ENCODE measurements at regions not wholly inside any gene's neighbourhood (a gene's known extent, or its start where the extent isn't known, plus 50 kb on each side); places are given as distances from the start of the nearest gene placed in this dataset.

DNA sequence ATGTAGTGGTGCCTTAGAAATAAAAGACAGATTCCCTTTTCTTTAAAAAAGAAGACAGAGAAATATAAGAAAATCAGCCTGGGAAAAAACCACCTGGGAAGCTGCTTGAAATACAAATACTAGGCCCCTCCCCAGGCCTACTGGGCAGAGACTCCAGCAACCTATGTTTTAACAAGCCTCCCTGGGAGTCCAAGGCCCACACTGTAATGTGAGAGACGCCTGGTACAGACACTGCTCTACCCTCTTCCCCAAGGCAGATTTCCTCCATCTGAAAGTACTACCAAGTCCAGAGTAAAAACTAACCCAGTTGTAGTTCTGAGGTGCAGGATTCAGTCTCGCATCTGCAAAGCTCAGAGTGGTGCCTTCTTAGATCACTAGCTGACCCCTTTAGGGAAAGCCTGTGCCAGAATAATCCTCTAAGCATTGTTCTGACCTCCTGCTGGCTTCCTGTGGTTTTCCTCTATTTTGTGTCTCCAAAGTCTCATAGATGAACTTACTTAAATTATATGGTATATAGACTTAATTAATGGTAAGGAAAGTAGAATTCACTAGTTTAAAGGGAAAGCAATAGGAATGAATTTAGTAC is 270.2 kb upstream of the SLC35B3 start:
- DNase-seq (ENCODE audit: low read depth in 1 of 2, low spot score in 1 of 2): no peak
- TF ChIP-seq JUND (IDR thresholded peaks at IDR 0.05; ENCODE audit: low read depth): no peak
- in situ Hi-C loops (cut with HindIII; ENCODE audit: low pct_unique_long_range_greater_than_20kb, low sequenced_read_pairs): no loop called here

DNA sequence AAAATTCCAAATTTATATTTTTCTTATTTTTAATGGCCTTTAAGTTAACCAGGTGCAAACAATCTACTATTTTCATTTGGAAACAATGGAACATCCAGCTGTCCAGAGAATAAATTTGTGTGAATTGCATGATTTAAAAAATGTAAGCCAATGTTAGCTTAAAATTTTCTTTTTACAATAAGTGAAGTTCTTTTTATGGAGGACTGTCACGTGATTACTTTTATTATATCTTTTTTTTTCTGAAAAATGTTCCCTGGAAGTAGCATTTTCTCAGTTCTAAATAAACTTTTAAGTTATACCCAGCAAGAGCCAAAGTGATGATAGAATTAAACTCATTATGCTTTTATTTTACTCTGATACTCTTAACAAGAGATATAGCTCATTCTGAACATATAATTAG is 267.7 kb upstream of the SLC35B3 start:
- in situ Hi-C loops (cut with HindIII; ENCODE audit: low pct_unique_long_range_greater_than_20kb, low sequenced_read_pairs): no loop called here
- no peak for TF ChIP-seq JUND (IDR thresholded peaks at IDR 0.05; ENCODE audit: low read depth)
- no peak for DNase-seq (ENCODE audit: low read depth in 1 of 2, low spot score in 1 of 2)

GRCh38 chr6:8688821-8689220 is 253.5 kb upstream of the SLC35B3 start:
- TF ChIP-seq JUND (IDR thresholded peaks at IDR 0.05; ENCODE audit: low read depth): no peak
- in situ Hi-C loops (cut with HindIII; ENCODE audit: low pct_unique_long_range_greater_than_20kb, low sequenced_read_pairs): no loop called here
- no peak for DNase-seq (ENCODE audit: low read depth in 1 of 2, low spot score in 1 of 2)

DNA sequence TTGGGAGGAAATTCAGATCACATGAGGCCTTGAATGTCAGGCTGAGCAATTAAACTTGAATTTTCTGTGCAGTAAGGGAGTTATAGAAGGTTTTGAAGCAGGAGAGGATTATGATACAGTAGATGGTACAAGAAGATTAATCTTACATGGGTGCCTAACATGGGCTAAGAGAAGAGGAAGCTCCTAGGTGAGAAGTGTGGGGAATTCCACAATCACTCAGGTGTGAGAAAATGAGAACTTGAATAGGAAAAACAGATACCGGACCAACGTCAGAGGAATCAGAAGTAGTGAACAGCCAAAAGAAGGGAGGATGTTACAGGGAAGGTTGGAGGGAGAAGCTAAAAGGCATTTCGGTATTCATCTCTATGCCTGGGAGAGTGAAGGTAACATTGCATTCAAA is 250.7 kb upstream of the SLC35B3 start:
- in situ Hi-C loops (cut with HindIII; ENCODE audit: low pct_unique_long_range_greater_than_20kb, low sequenced_read_pairs): no loop called here

GRCh38 chr6:8683204-8683603 is 247.9 kb upstream of the SLC35B3 start:
- in situ Hi-C loops (cut with HindIII; ENCODE audit: low pct_unique_long_range_greater_than_20kb, low sequenced_read_pairs): no loop called here
- TF ChIP-seq JUND (IDR thresholded peaks at IDR 0.05; ENCODE audit: low read depth): no peak

More for the DNA sequence above, 250.7 kb upstream of the SLC35B3 start:
- no peak for DNase-seq (ENCODE audit: low read depth in 1 of 2, low spot score in 1 of 2)
- TF ChIP-seq JUND (IDR thresholded peaks at IDR 0.05; ENCODE audit: low read depth): no peak

DNA sequence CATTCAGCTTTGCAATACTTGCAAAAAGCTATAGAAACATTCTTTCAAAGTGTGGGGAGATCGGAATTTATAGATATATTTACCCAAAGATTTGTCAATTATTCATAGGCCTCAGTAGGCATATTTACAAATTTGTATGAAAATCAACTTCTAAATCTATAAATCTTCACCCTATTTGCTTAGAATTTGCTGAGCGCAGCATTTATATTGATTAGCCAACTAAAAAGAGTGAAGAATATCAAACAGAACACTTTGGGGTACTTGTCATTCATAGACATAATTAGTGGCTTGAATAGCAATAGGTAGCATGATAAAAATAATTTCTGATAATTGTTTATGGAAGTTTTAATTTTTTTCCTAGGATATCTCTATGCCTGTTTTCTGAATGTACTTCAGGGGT is 244.5 kb upstream of the SLC35B3 start:
- TF ChIP-seq JUND (IDR thresholded peaks at IDR 0.05; ENCODE audit: low read depth): no peak
- in situ Hi-C loops (cut with HindIII; ENCODE audit: low pct_unique_long_range_greater_than_20kb, low sequenced_read_pairs): no loop called here
- no peak for DNase-seq (ENCODE audit: low read depth in 1 of 2, low spot score in 1 of 2)

More at GRCh38 chr6:8683204-8683603, 247.9 kb upstream of the SLC35B3 start:
- no peak for DNase-seq (ENCODE audit: low read depth in 1 of 2, low spot score in 1 of 2)

DNA sequence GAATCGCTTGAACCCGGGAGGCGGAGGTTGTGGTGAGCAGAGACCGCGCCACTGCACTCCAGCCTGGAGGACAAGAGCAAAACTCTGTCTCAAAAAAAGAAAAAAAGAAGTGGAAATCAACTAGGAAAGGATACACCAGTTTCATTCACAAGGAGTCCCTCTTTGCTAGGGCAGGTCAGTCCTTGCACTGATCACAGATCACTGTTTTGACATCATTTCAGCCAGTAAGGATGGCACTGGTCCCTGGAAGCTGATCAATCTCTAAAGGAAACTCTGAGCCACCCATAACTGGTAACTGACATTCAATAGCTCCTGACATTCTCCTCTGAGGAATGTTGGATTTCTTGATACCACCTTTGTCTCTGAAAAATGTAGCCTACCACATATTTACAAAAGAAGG is 243.1 kb upstream of the SLC35B3 start:
- in situ Hi-C loops (cut with HindIII; ENCODE audit: low pct_unique_long_range_greater_than_20kb, low sequenced_read_pairs): no loop called here
- no peak for TF ChIP-seq JUND (IDR thresholded peaks at IDR 0.05; ENCODE audit: low read depth)
- no peak for DNase-seq (ENCODE audit: low read depth in 1 of 2, low spot score in 1 of 2)

GRCh38 chr6:8674126-8674525 is 238.8 kb upstream of the SLC35B3 start:
- in situ Hi-C loops (cut with HindIII; ENCODE audit: low pct_unique_long_range_greater_than_20kb, low sequenced_read_pairs): no loop called here
- no peak for DNase-seq (ENCODE audit: low read depth in 1 of 2, low spot score in 1 of 2)
- no peak for TF ChIP-seq JUND (IDR thresholded peaks at IDR 0.05; ENCODE audit: low read depth)

GRCh38 chr6:8672882-8673281 is 237.5 kb upstream of the SLC35B3 start:
- in situ Hi-C loops (cut with HindIII; ENCODE audit: low pct_unique_long_range_greater_than_20kb, low sequenced_read_pairs): no loop called here
- TF ChIP-seq JUND (IDR thresholded peaks at IDR 0.05; ENCODE audit: low read depth): no peak
- no peak for DNase-seq (ENCODE audit: low read depth in 1 of 2, low spot score in 1 of 2)

- in situ Hi-C loops (cut with HindIII; ENCODE audit: low pct_unique_long_range_greater_than_20kb, low sequenced_read_pairs): no loop called here
- no peak for DNase-seq (ENCODE audit: low read depth in 1 of 2, low spot score in 1 of 2)
- no peak for TF ChIP-seq JUND (IDR thresholded peaks at IDR 0.05; ENCODE audit: low read depth)
These were observed 235.4 kb upstream of the SLC35B3 start for GRCh38 chr6:8670792-8671191.

- TF ChIP-seq JUND (IDR thresholded peaks at IDR 0.05; ENCODE audit: low read depth): no peak
- DNase-seq (ENCODE audit: low read depth in 1 of 2, low spot score in 1 of 2): no peak
- in situ Hi-C loops (cut with HindIII; ENCODE audit: low pct_unique_long_range_greater_than_20kb, low sequenced_read_pairs): no loop called here
These were observed 229.4 kb upstream of the SLC35B3 start for GRCh38 chr6:8664700-8665099.

- DNase-seq (ENCODE audit: low read depth in 1 of 2, low spot score in 1 of 2): no peak
- TF ChIP-seq JUND (IDR thresholded peaks at IDR 0.05; ENCODE audit: low read depth): no peak
- in situ Hi-C loops (cut with HindIII; ENCODE audit: low pct_unique_long_range_greater_than_20kb, low sequenced_read_pairs): no loop called here
These were observed 228.7 kb upstream of the SLC35B3 start for GRCh38 chr6:8664070-8664469.

- no peak for TF ChIP-seq JUND (IDR thresholded peaks at IDR 0.05; ENCODE audit: low read depth)
- DNase-seq (ENCODE audit: low read depth in 1 of 2, low spot score in 1 of 2): no peak
- in situ Hi-C loops (cut with HindIII; ENCODE audit: low pct_unique_long_range_greater_than_20kb, low sequenced_read_pairs): no loop called here
These were observed 224.3 kb upstream of the SLC35B3 start for GRCh38 chr6:8659404-8660189.

Measured in T47D (cell line).